Superior temporal gyrus (tissue), 1 donor: ENCODE measurements at regions not wholly inside any gene's neighbourhood (a gene's known extent, or its start where the extent isn't known, plus 50 kb on each side); places are given as distances from the start of the nearest gene placed in this dataset.

Experiments used
- DNase-seq: peaks from one replicate; pipeline ENCODE4 v3.0.0-alpha.2; 2016; ENCODE audit errors: extremely low spot score

GRCh38 chr18:78056011-78056410 lies 806.4 kb downstream of the GALR1 start:
- no peak for DNase-seq

GRCh38 chr18:78069784-78070664 lies 820.4 kb downstream of the GALR1 start:
- peak; percentile 35 for DNase-seq

GRCh38 chr18:78071166-78071710 lies 821.6 kb downstream of the GALR1 start:
- DNase-seq, result no peak

- DNase-seq, result no peak
These were observed 822.1 kb downstream of the GALR1 start for GRCh38 chr18:78071776-78072175.

GRCh38 chr18:78072375-78072774 lies 822.7 kb downstream of the GALR1 start:
- DNase-seq, result no peak

GRCh38 chr18:78073275-78073674 lies 823.6 kb downstream of the GALR1 start:
- DNase-seq, result peak; percentile 78

- no peak for DNase-seq
These were observed 824.9 kb downstream of the GALR1 start for GRCh38 chr18:78074400-78075020.

- DNase-seq, result no peak
These were observed 830.4 kb downstream of the GALR1 start for GRCh38 chr18:78080081-78080480.

GRCh38 chr18:78080761-78081160 lies 831.1 kb downstream of the GALR1 start:
- no peak for DNase-seq

GRCh38 chr18:78082816-78083215 lies 833.2 kb downstream of the GALR1 start:
- no peak for DNase-seq

GRCh38 chr18:78085241-78086185 lies 835.9 kb downstream of the GALR1 start:
- DNase-seq, result no peak

- no peak for DNase-seq
These were observed 837.3 kb downstream of the GALR1 start for GRCh38 chr18:78086931-78087330.

GRCh38 chr18:78087338-78087737 lies 837.7 kb downstream of the GALR1 start:
- no peak for DNase-seq

- DNase-seq, result no peak
These were observed 840.9 kb downstream of the GALR1 start for GRCh38 chr18:78090584-78090983.

GRCh38 chr18:78092901-78093300 lies 843.3 kb downstream of the GALR1 start:
- DNase-seq, result no peak

- DNase-seq, result no peak
These were observed 850.4 kb downstream of the GALR1 start for GRCh38 chr18:78099979-78100588.

- no peak for DNase-seq
These were observed 851.4 kb downstream of the GALR1 start for GRCh38 chr18:78101091-78101490.

- no peak for DNase-seq
These were observed 852.5 kb downstream of the GALR1 start for GRCh38 chr18:78102135-78102534.

- no peak for DNase-seq
These were observed 856.0 kb downstream of the GALR1 start for GRCh38 chr18:78105611-78106010.

GRCh38 chr18:78106946-78107345 lies 857.3 kb downstream of the GALR1 start:
- no peak for DNase-seq

- DNase-seq, result no peak
These were observed 857.7 kb downstream of the GALR1 start for GRCh38 chr18:78107363-78107762.
